ENCODE measurements at regions not wholly inside any gene's neighbourhood (a gene's known extent, or its start where the extent isn't known, plus 50 kb on each side); places are given as distances from the start of the nearest gene placed in this dataset.
"Not testable (repeated sequence)": the region's sequence is repeated elsewhere in the genome, so short reads cannot be mapped to it uniquely, and the experiment has no call there.

GRCh38 chr14:56358851-56359614 lies 220.6 kb upstream of the TMEM260 start:
- Histone ChIP-seq H3K4me2 (ENCODE audit: insufficient read depth, low read length) (no peak overlapping the region), H3K79me2 (ENCODE audit: insufficient read depth, low read length) (no peaks in the 10 kb centered on the region), H3K4me3 (ENCODE audit: insufficient read depth, low read length) (no peak overlapping the region), H3K36me3 (ENCODE audit: insufficient read depth, low read length) (no peaks in the 10 kb centered on the region), H2AFZ (ENCODE audit: low read length) (no peak overlapping the region), H3K27ac (ENCODE audit: low read depth, low read length) (no peak overlapping the region), H4K20me1 (ENCODE audit: insufficient read depth, low read length) (no peaks in the 10 kb centered on the region), H3K27me3 (ENCODE audit: insufficient read depth, low read length) (no peaks in the 10 kb centered on the region), H3K9me3 (ENCODE audit: low read depth, low read length) (no peaks in the 10 kb centered on the region), H3K4me1 (ENCODE audit: insufficient read depth, low read length) (no peaks in the 10 kb centered on the region)
- no peak for TF ChIP-seq CTCF (IDR thresholded peaks at IDR 0.05; ENCODE audit: extremely low read depth, low read depth, low read length)
- DNase-seq (ENCODE audit: insufficient read length, low spot score, missing footprints): no peak

GRCh38 chr14:56365663-56366062 lies 213.9 kb upstream of the TMEM260 start:
- DNase-seq (ENCODE audit: insufficient read length, low spot score, missing footprints); H3K27ac ChIP-seq (ENCODE audit: low read depth, low read length); H3K4me1 ChIP-seq (ENCODE audit: insufficient read depth, low read length); H3K27me3 ChIP-seq (ENCODE audit: insufficient read depth, low read length); H3K79me2 ChIP-seq (ENCODE audit: insufficient read depth, low read length); H3K4me2 ChIP-seq (ENCODE audit: insufficient read depth, low read length); H4K20me1 ChIP-seq (ENCODE audit: insufficient read depth, low read length); H3K9me3 ChIP-seq (ENCODE audit: low read depth, low read length); H2AFZ ChIP-seq (ENCODE audit: low read length); H3K36me3 ChIP-seq (ENCODE audit: insufficient read depth, low read length); H3K4me3 ChIP-seq (ENCODE audit: insufficient read depth, low read length): not testable (repeated sequence)

- no peaks in the 10 kb centered on the region for H3K79me2 ChIP-seq (ENCODE audit: insufficient read depth, low read length)
- H3K4me2 ChIP-seq (ENCODE audit: insufficient read depth, low read length): no peak overlapping the region
- no peak overlapping the region for H3K4me3 ChIP-seq (ENCODE audit: insufficient read depth, low read length)
- no peaks in the 10 kb centered on the region for H4K20me1 ChIP-seq (ENCODE audit: insufficient read depth, low read length)
- no peak overlapping the region for H3K27ac ChIP-seq (ENCODE audit: low read depth, low read length)
- no peak for DNase-seq (ENCODE audit: insufficient read length, low spot score, missing footprints)
- H3K9me3 ChIP-seq (ENCODE audit: low read depth, low read length): peaks cover 2% of the 10 kb centered on the region
- no peaks in the 10 kb centered on the region for H3K27me3 ChIP-seq (ENCODE audit: insufficient read depth, low read length)
- TF ChIP-seq CTCF (IDR thresholded peaks at IDR 0.05; ENCODE audit: extremely low read depth, low read depth, low read length): no peak
- no peaks in the 10 kb centered on the region for H3K4me1 ChIP-seq (ENCODE audit: insufficient read depth, low read length)
- no peaks in the 10 kb centered on the region for H3K36me3 ChIP-seq (ENCODE audit: insufficient read depth, low read length)
- no peak overlapping the region for H2AFZ ChIP-seq (ENCODE audit: low read length)
Observed at GRCh38 chr14:56367416-56367815, 212.2 kb upstream of the TMEM260 start.

GRCh38 chr14:56371737-56372136 lies 207.9 kb upstream of the TMEM260 start:
- Histone ChIP-seq H3K27ac (ENCODE audit: low read depth, low read length) (no peak overlapping the region), H2AFZ (ENCODE audit: low read length) (no peak overlapping the region), H3K79me2 (ENCODE audit: insufficient read depth, low read length) (no peaks in the 10 kb centered on the region), H3K4me1 (ENCODE audit: insufficient read depth, low read length) (no peaks in the 10 kb centered on the region), H3K9me3 (ENCODE audit: low read depth, low read length) (peaks cover 2% of the 10 kb centered on the region), H3K36me3 (ENCODE audit: insufficient read depth, low read length) (no peaks in the 10 kb centered on the region), H3K4me2 (ENCODE audit: insufficient read depth, low read length) (no peak overlapping the region), H3K27me3 (ENCODE audit: insufficient read depth, low read length) (peaks cover 2% of the 10 kb centered on the region), H4K20me1 (ENCODE audit: insufficient read depth, low read length) (no peaks in the 10 kb centered on the region), H3K4me3 (ENCODE audit: insufficient read depth, low read length) (no peak overlapping the region)
- TF ChIP-seq CTCF (IDR thresholded peaks at IDR 0.05; ENCODE audit: extremely low read depth, low read depth, low read length): no peak
- no peak for DNase-seq (ENCODE audit: insufficient read length, low spot score, missing footprints)
